Vagina (tissue), 2 donors: ENCODE measurements at regions not wholly inside any gene's neighbourhood (a gene's known extent, or its start where the extent isn't known, plus 50 kb on each side); places are given as distances from the start of the nearest gene placed in this dataset.

ENCODE experiments used
- CTCF ChIP-seq, 3 experiments: fragments of 450-650 bp in 2 of 3; fragments of 200-600 bp in 1 of 3; sonication (generic) in 1 of 3; IDR thresholded peaks; one replicate each; pipeline ENCODE4 v1.5.1; 2017 to 2019; ENCODE audit warnings: antibody characterized with exemption in 3 of 3, mild to moderate bottlenecking in 2 of 3, moderate library complexity in 2 of 3
- POLR2A ChIP-seq, 2 donors: fragments of 450-650 bp; IDR thresholded peaks; one replicate each; pipeline ENCODE4 v1.6.1; 2017; ENCODE audit warnings: antibody characterized with exemption in 2 of 2, mild to moderate bottlenecking in 2 of 2, moderate library complexity in 2 of 2
- POLR2AphosphoS5 ChIP-seq, 2 donors: sonication (generic); formaldehyde crosslinking; IDR thresholded peaks; one replicate each; pipeline ENCODE4 v1.9.0; 2017; ENCODE audit warnings: antibody characterized with exemption in 2 of 2, mild to moderate bottlenecking in 2 of 2, low read depth in 1 of 2; ENCODE audit not compliant: insufficient read depth in 1 of 2

- TF ChIP-seq POLR2A (IDR thresholded peaks at IDR 0.05) (no peak), CTCF (IDR thresholded peaks at IDR 0.05) (no peak), POLR2AphosphoS5 (IDR thresholded peaks at IDR 0.05; ENCODE audit: insufficient read depth in 1 of 2, low read depth in 1 of 2) (no peak)
Measured at GRCh38 chr3:95172164-95172943, 1109.5 kb downstream of the NSUN3 start.
